Globus pallidus (tissue), 1 donor: ENCODE measurements at regions not wholly inside any gene's neighbourhood (a gene's known extent, or its start where the extent isn't known, plus 50 kb on each side); places are given as distances from the start of the nearest gene placed in this dataset.
A peak's percentile ranks its signal among the peaks of the same experiment; 100 is the strongest.
"Not testable (repeated sequence)": the region's sequence is repeated elsewhere in the genome, so short reads cannot be mapped to it uniquely, and the experiment has no call there.

ENCODE experiments used
- DNase-seq: peaks from one replicate; pipeline ENCODE4 v3.0.0-alpha.2; 2015; ENCODE audit warnings: low spot score

DNA sequence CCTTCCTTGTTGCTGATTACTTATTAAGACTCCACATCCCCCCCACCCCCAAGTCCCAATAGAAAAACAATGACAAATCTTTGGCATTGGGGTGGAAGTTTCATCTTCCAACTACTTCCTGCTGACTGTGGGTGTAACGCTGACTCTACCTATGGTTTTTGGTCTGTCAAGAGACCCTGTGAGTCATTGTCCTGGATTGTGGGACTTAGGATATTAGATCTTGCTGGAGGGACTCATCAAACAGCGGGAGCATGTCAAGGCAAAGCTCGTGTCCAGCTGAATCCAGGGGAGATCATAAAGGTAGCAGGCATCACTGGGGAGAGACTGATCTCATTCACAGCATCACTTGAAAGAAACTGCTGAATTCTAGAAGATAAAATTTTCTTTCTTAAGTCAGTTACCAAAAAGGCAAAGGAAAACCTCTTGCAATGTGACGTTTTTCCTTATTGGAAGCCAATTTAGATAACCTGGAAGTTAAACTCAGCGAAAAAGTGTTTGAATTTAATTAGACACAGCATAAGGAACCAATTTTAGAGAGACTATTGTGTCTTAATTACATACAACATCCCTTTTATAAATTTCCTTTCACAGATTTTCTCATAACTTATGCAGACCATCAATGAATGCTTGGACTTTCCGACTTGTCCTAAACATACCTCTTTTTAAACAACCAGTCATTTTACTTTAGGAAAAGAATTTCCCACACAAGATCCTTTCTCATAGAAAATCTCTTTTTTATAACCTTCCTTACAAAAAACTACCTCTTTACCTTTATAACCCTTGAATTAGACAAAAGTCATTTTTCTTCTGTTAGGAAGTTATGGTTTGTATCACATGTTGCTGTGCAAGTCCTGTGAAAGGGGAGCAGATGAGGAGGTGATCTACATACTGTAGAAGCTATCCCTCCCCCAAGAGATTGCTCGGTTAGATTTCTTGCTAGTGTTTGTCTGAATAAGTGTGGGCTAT lies 94.6 kb upstream of the SCAF11 start:
- no peak for DNase-seq

DNA sequence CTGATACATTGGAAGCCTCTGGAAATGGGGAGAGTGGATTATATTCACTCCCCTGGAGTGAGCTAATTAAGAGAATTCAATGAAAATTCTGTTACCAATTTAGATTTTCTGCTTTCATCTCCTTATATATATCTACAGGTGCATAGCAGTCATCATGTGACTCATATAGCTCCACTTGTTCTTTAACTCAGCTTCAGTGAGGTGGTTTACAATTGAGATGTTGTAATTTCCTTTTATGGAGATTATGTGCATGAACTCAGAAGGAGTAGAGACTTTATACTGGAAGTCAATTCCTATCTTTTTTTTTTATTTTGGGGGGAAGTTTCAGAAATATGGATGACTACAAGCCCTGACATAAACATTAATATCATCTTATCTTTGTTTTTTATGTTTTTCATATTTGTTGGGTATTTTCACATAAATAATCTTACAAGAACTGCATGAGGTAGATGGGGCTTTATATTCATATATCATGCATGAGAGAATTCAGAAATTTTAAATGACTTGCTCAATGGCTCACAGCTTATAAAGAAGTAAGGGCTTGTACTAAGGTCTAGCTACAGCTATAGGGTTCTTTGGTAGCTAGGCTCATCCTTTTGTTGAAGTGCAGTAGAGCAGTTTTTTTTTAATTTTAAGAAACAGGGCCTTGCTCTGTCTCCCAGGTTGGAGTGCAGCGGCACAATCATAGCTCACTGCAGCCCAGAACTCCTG lies 92.3 kb upstream of the SCAF11 start:
- DNase-seq: no peak

DNA sequence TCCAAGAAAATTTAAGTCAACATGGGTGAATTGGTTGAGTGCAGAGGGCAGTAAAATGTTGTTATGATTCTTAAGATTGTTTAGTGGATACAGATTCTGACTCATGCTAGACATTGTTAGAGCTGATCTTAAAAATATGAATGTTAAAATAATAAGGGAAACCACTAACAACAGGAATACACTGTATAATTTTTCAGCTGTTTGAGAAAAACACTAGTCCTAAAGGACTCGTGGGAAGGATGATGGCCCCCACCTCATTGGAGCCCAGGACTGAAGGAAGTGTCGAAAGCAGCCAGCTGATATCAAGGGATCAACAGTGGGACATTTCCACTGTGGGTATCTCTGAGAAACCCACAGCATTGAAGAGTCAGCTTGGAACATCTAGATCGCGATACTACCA lies 82.9 kb upstream of the SCAF11 start:
- no peak for DNase-seq

DNA sequence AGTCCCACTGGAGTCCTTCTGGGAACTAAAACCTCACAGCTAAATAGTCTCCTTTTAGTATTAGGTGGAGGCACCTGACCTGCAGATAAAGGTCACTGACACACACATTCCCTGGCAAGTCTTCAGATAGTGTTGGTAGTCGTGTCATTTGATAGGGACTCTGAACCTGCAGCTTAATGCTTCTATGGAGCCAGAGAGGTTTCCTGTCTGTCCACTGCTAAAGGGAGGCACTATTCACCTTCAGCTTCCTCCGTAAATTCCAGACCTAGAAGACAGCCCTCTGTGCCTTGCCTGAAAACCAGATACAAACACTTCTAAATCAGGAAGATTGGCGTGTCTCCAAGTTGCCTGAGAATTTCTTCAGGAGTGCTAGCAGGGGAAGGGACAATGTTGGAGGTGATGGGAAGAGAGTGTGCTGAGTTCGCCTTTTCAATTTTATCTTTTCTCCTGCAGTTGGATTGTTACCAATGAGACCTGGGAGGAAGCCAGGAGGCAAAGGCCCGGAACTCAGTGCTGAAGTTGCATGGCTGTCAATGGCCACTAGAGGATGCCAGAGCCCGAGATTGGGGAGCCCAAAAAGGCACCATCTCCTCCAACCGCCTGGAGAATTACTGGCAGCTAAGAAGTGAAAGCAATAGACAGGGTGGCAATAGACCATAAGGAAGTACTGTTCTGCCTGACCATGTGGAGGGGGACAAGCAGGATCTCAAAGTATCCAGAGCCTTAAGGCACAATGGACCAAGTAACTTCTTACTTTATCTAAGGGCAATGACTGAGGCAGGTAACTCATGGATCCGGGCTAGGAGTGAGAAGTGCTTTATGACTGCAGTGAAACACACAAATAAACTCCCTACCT lies 81.6 kb upstream of the SCAF11 start:
- peak; percentile 51 for DNase-seq

DNA sequence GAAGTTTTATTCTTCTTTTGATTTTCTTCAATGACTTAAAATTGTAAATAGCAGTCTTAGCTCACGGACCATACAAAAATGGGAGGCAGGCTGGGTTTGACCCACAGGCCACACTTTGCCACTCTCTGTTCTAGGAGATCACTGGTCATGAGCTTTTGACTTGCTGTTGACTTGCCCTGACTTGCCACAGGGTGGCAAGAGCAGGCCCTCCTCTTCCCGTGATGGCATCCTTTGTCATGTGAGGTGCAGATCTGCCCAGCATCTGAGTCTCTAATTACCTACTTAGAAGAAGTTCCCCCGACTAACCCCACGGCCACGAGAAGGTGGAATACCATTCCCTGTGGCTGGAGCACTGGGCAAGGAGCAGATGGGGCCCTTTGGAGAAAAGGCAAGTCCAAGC lies 81.0 kb upstream of the SCAF11 start:
- DNase-seq: no peak

DNA sequence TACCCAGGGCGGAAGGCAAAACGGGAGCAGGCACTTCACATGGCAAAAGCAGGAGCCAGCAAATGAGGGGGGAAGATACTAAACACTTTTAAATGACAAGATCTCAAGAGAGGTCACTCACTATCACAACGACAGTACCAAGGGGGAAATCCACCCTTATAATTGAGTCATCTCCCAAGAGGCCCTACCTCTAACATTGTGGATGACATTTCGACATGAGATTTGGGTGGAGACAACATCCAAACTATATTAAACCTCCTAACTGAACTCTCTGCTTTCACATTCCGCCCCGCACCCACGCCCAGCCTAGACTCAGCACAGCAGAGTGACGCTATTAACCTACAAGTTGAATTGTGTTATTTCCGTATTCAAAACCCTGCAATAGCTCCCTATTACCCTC lies 76.7 kb upstream of the SCAF11 start:
- DNase-seq: no peak

DNA sequence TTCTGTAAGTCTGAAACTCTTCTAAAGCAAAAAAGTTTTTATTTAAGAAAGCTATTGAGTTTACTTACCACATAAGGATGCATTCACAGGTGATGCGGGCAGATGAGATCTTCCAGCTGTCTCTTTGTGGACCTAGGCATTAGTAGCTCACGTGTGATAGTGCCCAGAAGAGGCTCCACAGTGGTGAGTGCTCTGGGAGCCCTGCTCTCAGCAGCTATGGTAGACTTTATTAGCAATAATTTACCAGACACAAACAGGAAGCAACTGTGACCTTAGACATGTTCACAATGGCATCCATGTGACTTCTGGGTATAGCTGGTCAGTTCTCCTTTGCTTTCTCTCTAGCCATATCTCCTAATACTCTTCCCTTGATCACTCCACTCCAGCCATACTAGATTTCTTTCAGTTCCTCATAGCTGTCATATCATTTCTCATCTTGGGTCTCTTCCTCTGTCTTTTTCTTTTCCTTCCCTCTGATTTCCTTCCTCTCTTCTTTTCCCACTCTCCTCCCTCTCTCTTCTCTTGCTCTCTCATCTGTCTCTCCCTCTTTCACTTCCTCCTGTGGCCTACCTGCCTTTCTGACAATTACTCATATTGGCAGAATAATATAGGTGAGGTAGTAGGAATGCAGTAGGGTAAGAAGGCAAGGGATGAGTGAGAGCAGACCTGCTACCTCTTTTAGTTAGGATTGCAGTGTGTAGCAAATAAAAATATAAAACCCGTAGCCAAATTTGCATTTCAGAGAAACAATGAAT lies 75.2 kb upstream of the SCAF11 start:
- no peak for DNase-seq

DNA sequence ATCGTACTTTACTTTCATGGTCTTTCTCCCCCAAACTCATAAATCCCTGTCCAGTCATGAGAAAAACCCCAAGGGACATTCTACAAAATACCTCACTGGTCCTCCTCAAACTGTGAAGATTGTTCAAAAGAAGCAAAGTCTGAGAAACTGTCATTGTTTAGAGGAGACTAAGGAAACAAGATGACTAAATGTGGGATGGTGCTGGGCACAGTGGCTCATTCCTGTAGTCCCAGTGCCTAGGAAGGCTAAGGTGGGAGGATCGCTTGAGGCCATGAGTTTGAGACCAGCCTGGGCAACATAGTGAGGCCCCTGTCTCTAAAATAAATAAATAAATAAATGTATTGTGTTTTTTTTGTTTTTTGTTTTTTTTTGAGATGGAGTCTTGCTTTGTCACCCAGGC lies 74.2 kb upstream of the SCAF11 start:
- no peak for DNase-seq

DNA sequence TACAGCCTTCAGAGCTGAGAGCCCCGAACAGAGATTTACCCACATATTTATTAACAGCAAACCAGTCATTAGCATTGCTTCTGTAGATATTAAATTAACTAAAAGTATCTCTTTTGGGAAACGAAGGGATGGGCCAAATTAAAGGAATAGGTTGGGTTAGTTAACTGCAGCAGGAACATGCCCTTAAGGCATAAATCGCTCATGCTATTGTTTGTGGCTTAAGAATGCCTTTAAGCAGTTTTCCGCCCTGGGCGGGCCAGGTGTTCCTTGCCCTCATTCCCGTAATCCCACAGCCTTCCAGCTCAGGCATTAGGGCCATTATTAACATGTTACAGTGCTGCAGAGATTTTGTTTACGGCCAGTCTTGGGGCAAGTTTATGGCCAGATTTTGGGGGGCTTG lies 68.3 kb upstream of the SCAF11 start:
- DNase-seq: not testable (repeated sequence)

DNA sequence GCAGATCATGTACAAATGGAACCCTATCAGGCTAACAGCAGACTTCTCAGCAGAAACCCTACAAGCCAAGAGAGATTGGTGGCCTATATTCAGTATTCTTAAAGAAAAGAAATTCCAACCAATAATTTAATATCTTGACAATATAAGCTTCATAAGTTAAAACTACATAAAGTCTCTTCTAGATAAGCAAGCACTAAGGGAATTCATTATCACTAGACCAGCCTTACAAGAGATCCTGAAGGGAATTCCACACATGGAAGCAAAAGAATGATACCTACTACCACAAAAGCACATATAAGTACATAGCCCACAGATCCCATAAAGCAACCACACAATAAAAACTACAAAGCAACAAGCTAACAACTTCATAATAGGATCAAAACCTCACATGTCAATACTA lies 60.4 kb upstream of the SCAF11 start:
- no peak for DNase-seq

DNA sequence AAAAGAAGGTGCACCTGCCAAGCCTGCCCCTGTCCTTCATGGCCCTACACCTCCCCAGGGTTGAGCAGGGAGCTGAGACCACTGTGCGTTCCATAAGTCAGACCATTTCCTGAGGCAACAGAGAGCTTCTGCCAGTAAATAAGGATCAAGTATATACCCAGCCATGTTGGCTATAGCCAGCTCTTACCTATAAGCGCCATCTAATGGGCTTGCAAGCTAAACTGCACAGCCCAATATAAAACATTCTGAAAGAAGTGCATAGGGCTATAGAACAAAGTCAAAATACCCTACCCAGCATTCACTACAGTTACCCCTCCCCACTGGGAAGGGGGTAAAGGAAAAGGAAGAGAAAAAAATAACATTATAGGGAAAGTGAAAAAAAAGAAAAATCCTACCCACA lies 59.3 kb upstream of the SCAF11 start:
- no peak for DNase-seq

DNA sequence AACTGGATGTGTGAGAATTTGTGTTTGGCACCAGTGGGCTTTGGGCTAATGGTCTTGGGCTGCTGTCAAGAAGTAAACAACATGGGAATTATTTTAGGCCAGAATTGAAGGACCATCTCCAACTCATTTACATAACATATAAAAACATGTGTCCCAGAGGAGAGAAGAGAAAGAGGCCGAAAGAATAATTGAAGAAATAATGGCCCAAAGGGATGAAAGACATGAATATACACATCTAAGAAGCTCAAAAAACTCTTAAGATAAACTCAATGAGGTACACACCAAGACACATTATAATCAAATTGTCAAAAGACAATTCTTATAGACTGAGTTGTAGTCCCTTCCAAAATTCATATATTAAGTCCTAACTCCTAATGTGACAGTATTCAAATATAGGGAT lies 56.1 kb upstream of the SCAF11 start:
- no peak for DNase-seq

DNA sequence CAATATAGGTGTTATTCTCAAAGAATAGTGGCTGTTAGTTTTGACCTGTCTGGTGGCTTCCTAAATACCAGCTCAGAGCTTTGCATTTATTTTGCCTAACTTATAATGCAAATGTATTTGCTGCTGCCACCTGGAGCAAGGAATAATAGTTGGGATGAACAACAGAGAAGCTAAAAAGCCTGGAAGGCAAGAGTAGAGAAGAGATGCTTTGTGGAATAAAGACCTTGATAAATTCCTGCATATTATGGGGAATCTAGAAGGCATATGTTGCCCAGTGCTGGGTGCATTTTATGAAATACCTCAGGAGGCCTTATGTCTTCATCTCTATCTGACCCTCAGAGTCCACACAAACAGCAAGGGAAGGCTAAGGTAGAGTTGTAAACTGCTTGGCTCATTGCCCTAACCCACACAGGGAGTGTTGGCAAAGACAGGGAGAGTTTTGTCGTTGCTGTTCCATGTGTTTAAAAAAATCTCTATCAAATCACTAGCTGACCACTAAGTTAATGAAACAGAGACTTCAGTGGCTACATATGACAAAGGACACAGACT lies 53.7 kb upstream of the SCAF11 start:
- no peak for DNase-seq
